ENCODE measurements at regions not wholly inside any gene's neighbourhood (a gene's known extent, or its start where the extent isn't known, plus 50 kb on each side); places are given as distances from the start of the nearest gene placed in this dataset.

- Histone ChIP-seq H3K4me1 (ENCODE audit: control insufficient read depth, low read length) (no peaks in the 10 kb centered on the region), H3K9me3 (ENCODE audit: control insufficient read depth, insufficient read depth, low read length) (no peaks in the 10 kb centered on the region; the same call in 1 of the 2 replicates), H3F3A (ENCODE audit: control insufficient read depth, insufficient read depth) (no peaks in the 10 kb centered on the region), H3K4me3 (ENCODE audit: low read length) (no peak overlapping the region), H4K20me1 (ENCODE audit: control insufficient read depth, insufficient read depth, low read depth, low read length) (no peaks in the 10 kb centered on the region), H3K4me2 (ENCODE audit: low read length) (no peak overlapping the region), H3K79me2 (ENCODE audit: control insufficient read depth, low read length) (no peaks in the 10 kb centered on the region), H3K27me3 (ENCODE audit: control insufficient read depth, low read length) (no peaks in the 10 kb centered on the region), H3K9me2 (replicated peaks; ENCODE audit: control insufficient read depth, low read length) (no peaks in the 10 kb centered on the region), H3K27ac (ENCODE audit: low read depth, low read length) (no peak overlapping the region), H3K36me3 (ENCODE audit: control insufficient read depth, low read length) (no peaks in the 10 kb centered on the region)
- TF ChIP-seq EZH2phosphoT487 (IDR thresholded peaks at IDR 0.05; ENCODE audit: borderline replicate concordance, low read length) (no peak), CTCF (IDR thresholded peaks at IDR 0.05; ENCODE audit: low read depth, low read length, poor library complexity, severe bottlenecking) (no peak)
These were observed 1366.1 kb upstream of the CDH9 start for GRCh38 chr5:28404363-28405071.

GRCh38 chr5:28403846-28404245 lies 1365.5 kb upstream of the CDH9 start:
- no peaks in the 10 kb centered on the region for H3F3A ChIP-seq (ENCODE audit: control insufficient read depth, insufficient read depth)
- H3K9me2 ChIP-seq (replicated peaks; ENCODE audit: control insufficient read depth, low read length), result no peaks in the 10 kb centered on the region
- H3K79me2 ChIP-seq (ENCODE audit: control insufficient read depth, low read length), result no peaks in the 10 kb centered on the region
- no peaks in the 10 kb centered on the region for H3K36me3 ChIP-seq (ENCODE audit: control insufficient read depth, low read length)
- TF ChIP-seq EZH2phosphoT487 (IDR thresholded peaks at IDR 0.05; ENCODE audit: borderline replicate concordance, low read length) (no peak), CTCF (IDR thresholded peaks at IDR 0.05; ENCODE audit: low read depth, low read length, poor library complexity, severe bottlenecking) (no peak)
- H4K20me1 ChIP-seq (ENCODE audit: control insufficient read depth, insufficient read depth, low read depth, low read length), result no peaks in the 10 kb centered on the region
- no peaks in the 10 kb centered on the region for H3K27me3 ChIP-seq (ENCODE audit: control insufficient read depth, low read length)
- H3K4me3 ChIP-seq (ENCODE audit: low read length), result no peak overlapping the region
- H3K9me3 ChIP-seq (ENCODE audit: control insufficient read depth, insufficient read depth, low read length), result no peaks in the 10 kb centered on the region; the same call in 1 of the 2 replicates
- H3K27ac ChIP-seq (ENCODE audit: low read depth, low read length), result no peak overlapping the region
- H3K4me2 ChIP-seq (ENCODE audit: low read length), result no peak overlapping the region
- H3K4me1 ChIP-seq (ENCODE audit: control insufficient read depth, low read length), result no peaks in the 10 kb centered on the region

GRCh38 chr5:28402590-28403301 lies 1364.4 kb upstream of the CDH9 start:
- H3K9me3 ChIP-seq (ENCODE audit: control insufficient read depth, insufficient read depth, low read length), result no peaks in the 10 kb centered on the region; the same call in 1 of the 2 replicates
- no peaks in the 10 kb centered on the region for H3K4me1 ChIP-seq (ENCODE audit: control insufficient read depth, low read length)
- TF ChIP-seq EZH2phosphoT487 (IDR thresholded peaks at IDR 0.05; ENCODE audit: borderline replicate concordance, low read length) (no peak), CTCF (IDR thresholded peaks at IDR 0.05; ENCODE audit: low read depth, low read length, poor library complexity, severe bottlenecking) (no peak)
- no peaks in the 10 kb centered on the region for H4K20me1 ChIP-seq (ENCODE audit: control insufficient read depth, insufficient read depth, low read depth, low read length)
- H3K4me2 ChIP-seq (ENCODE audit: low read length), result no peak overlapping the region
- H3K9me2 ChIP-seq (replicated peaks; ENCODE audit: control insufficient read depth, low read length), result no peaks in the 10 kb centered on the region
- no peaks in the 10 kb centered on the region for H3K79me2 ChIP-seq (ENCODE audit: control insufficient read depth, low read length)
- no peak overlapping the region for H3K4me3 ChIP-seq (ENCODE audit: low read length)
- no peaks in the 10 kb centered on the region for H3K27me3 ChIP-seq (ENCODE audit: control insufficient read depth, low read length)
- H3K27ac ChIP-seq (ENCODE audit: low read depth, low read length), result no peak overlapping the region
- no peaks in the 10 kb centered on the region for H3K36me3 ChIP-seq (ENCODE audit: control insufficient read depth, low read length)
- no peaks in the 10 kb centered on the region for H3F3A ChIP-seq (ENCODE audit: control insufficient read depth, insufficient read depth)
